ENCODE measurements at regions not wholly inside any gene's neighbourhood (a gene's known extent, or its start where the extent isn't known, plus 50 kb on each side); places are given as distances from the start of the nearest gene placed in this dataset.

GRCh38 chr20:48457193-48458002 is 370.4 kb downstream of the PREX1 start:
- no peak for DNase-seq (ENCODE audit: extremely low spot score)
- POLR2A ChIA-PET, result no interaction called here
- CTCF ChIA-PET, result no interaction called here
- TF ChIP-seq FOXM1 (IDR thresholded peaks at IDR 0.05; ENCODE audit: borderline replicate concordance), result no peak
- TF ChIP-seq TARDBP (IDR thresholded peaks at IDR 0.05), result no peak
- no peak for TF ChIP-seq LEF1 (IDR thresholded peaks at IDR 0.05; ENCODE audit: borderline replicate concordance)
- no peak for TF ChIP-seq PKNOX1 (IDR thresholded peaks at IDR 0.05)
- no peak for TF ChIP-seq NFRKB (IDR thresholded peaks at IDR 0.05)
- no peak for TF ChIP-seq ZNF384 (IDR thresholded peaks at IDR 0.05)
- TF ChIP-seq BHLHE40 (IDR thresholded peaks at IDR 0.05; ENCODE audit: borderline replicate concordance), result no peak
- no peak for TF ChIP-seq CTBP1 (IDR thresholded peaks at IDR 0.05; ENCODE audit: borderline replicate concordance)
- TF ChIP-seq HDGF (IDR thresholded peaks at IDR 0.05; ENCODE audit: borderline replicate concordance), result no peak
- TF ChIP-seq L3MBTL2 (conservative IDR thresholded peaks at IDR 0.05), result no peak
- no peak for TF ChIP-seq SP1 (IDR thresholded peaks at IDR 0.05)
- no peak for TF ChIP-seq FOXA1 (IDR thresholded peaks at IDR 0.05)
- TF ChIP-seq ARNT (IDR thresholded peaks at IDR 0.05), result no peak
- no peak for TF ChIP-seq ELF4 (IDR thresholded peaks at IDR 0.05)
- no peak for TF ChIP-seq SUZ12 (IDR thresholded peaks at IDR 0.05)

DNA sequence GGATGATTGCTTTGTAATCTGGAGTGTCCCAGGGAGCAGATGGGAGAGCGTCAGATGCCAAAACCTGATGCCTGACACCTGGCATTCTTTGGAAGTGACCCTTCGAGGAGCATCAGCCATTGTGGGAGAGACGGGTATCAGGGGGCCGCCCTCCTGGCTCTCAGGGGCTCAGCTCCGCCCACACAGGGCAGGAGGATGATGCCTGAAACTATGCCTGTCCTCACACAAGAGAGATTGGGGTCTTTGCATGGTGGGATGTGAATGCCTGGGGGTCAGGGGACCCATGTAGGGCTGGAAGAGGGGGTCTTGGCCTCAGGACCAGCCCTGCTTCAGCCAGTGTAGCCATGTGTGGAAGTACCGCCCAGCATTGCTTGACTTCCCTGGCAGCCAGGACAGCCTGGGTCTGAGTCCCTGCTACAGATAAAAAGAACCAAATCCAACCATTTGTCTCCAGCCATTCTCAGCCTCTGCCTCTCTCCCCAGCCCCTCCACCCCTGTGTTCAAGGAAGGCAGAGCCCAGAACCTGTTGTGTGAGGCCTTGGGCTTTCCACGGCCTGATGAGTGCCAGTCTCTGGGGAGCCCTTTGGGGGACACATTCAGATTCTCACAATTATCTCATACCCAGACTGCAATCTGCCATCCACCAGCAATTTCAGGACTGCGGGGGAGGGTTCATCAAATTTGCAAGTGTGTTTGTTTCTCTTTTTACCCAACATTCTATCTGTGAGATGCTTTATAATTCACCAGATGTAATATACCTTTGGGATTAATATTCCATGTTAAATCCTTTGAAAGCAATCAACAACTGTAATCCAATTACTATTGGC is 371.2 kb downstream of the PREX1 start:
- TF ChIP-seq L3MBTL2 (conservative IDR thresholded peaks at IDR 0.05), result no peak
- no peak for TF ChIP-seq ARNT (IDR thresholded peaks at IDR 0.05)
- TF ChIP-seq SUZ12 (IDR thresholded peaks at IDR 0.05), result no peak
- no peak for TF ChIP-seq TARDBP (IDR thresholded peaks at IDR 0.05)
- TF ChIP-seq FOXM1 (IDR thresholded peaks at IDR 0.05; ENCODE audit: borderline replicate concordance), result no peak
- TF ChIP-seq NFRKB (IDR thresholded peaks at IDR 0.05), result no peak
- no peak for TF ChIP-seq PKNOX1 (IDR thresholded peaks at IDR 0.05)
- TF ChIP-seq ELF4 (IDR thresholded peaks at IDR 0.05), result no peak
- TF ChIP-seq CTBP1 (IDR thresholded peaks at IDR 0.05; ENCODE audit: borderline replicate concordance), result no peak
- TF ChIP-seq FOXK2 (IDR thresholded peaks at IDR 0.05), result no peak
- no peak for TF ChIP-seq ZNF384 (IDR thresholded peaks at IDR 0.05)
- no peak for TF ChIP-seq HDGF (IDR thresholded peaks at IDR 0.05; ENCODE audit: borderline replicate concordance)
- TF ChIP-seq FOXA1 (IDR thresholded peaks at IDR 0.05), result no peak
- DNase-seq (ENCODE audit: extremely low spot score), result no peak
- POLR2A ChIA-PET, result no interaction called here
- CTCF ChIA-PET, result no interaction called here

- TF ChIP-seq ZNF384 (IDR thresholded peaks at IDR 0.05) (no peak), BHLHE40 (IDR thresholded peaks at IDR 0.05; ENCODE audit: borderline replicate concordance) (no peak), ELF4 (IDR thresholded peaks at IDR 0.05) (no peak), FOXA1 (IDR thresholded peaks at IDR 0.05) (no peak), ARNT (IDR thresholded peaks at IDR 0.05) (no peak), L3MBTL2 (conservative IDR thresholded peaks at IDR 0.05) (no peak), CTBP1 (IDR thresholded peaks at IDR 0.05; ENCODE audit: borderline replicate concordance) (no peak), LEF1 (IDR thresholded peaks at IDR 0.05; ENCODE audit: borderline replicate concordance) (no peak), PKNOX1 (IDR thresholded peaks at IDR 0.05) (no peak), SUZ12 (IDR thresholded peaks at IDR 0.05) (no peak), TARDBP (IDR thresholded peaks at IDR 0.05) (no peak), FOXM1 (IDR thresholded peaks at IDR 0.05; ENCODE audit: borderline replicate concordance) (no peak)
- POLR2A ChIA-PET, result no interaction called here
- DNase-seq (ENCODE audit: extremely low spot score), result no peak
- CTCF ChIA-PET, result no interaction called here
These were observed 372.0 kb downstream of the PREX1 start for GRCh38 chr20:48455651-48456365.

GRCh38 chr20:48454671-48455490 is 372.9 kb downstream of the PREX1 start:
- POLR2A ChIA-PET, result no interaction called here
- TF ChIP-seq FOXK2 (IDR thresholded peaks at IDR 0.05), result no peak
- no peak for TF ChIP-seq CTBP1 (IDR thresholded peaks at IDR 0.05; ENCODE audit: borderline replicate concordance)
- TF ChIP-seq FOXM1 (IDR thresholded peaks at IDR 0.05; ENCODE audit: borderline replicate concordance), result no peak
- TF ChIP-seq SP1 (IDR thresholded peaks at IDR 0.05), result no peak
- no peak for TF ChIP-seq ARNT (IDR thresholded peaks at IDR 0.05)
- TF ChIP-seq BHLHE40 (IDR thresholded peaks at IDR 0.05; ENCODE audit: borderline replicate concordance), result no peak
- no peak for TF ChIP-seq TARDBP (IDR thresholded peaks at IDR 0.05)
- TF ChIP-seq FOXA1 (IDR thresholded peaks at IDR 0.05), result no peak
- no peak for TF ChIP-seq ELF4 (IDR thresholded peaks at IDR 0.05)
- TF ChIP-seq NFRKB (IDR thresholded peaks at IDR 0.05), result no peak
- TF ChIP-seq PKNOX1 (IDR thresholded peaks at IDR 0.05), result no peak
- TF ChIP-seq ZNF384 (IDR thresholded peaks at IDR 0.05), result no peak
- no peak for TF ChIP-seq HDGF (IDR thresholded peaks at IDR 0.05; ENCODE audit: borderline replicate concordance)
- TF ChIP-seq LEF1 (IDR thresholded peaks at IDR 0.05; ENCODE audit: borderline replicate concordance), result no peak
- TF ChIP-seq SUZ12 (IDR thresholded peaks at IDR 0.05), result no peak
- TF ChIP-seq L3MBTL2 (conservative IDR thresholded peaks at IDR 0.05), result no peak
- CTCF ChIA-PET, result no interaction called here
- DNase-seq (ENCODE audit: extremely low spot score), result no peak

Measured in HEK293T (cell line).